ENCODE measurements at regions not wholly inside any gene's neighbourhood (a gene's known extent, or its start where the extent isn't known, plus 50 kb on each side); places are given as distances from the start of the nearest gene placed in this dataset.

DNA sequence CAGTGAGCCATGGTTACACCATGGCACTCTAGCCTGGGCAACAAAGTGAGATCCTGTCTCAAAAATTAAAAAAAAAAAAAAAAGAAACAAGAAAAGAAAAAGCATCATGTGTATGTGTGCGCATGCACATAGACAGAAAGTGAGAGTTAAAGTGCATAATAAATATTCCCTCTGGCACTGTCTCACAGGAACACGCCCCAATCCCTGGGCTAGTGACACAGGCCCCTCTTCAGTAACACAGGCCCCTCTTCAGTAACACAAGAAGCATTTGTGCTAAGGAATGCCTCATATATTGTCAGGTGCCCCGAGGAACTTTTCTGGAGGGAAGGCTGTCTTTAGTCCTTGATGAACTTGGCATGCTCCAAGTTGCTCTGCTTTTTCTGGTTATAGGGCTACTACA, 57.5 kb downstream of the RPL27A start:
- no peak for ATAC-seq

DNA sequence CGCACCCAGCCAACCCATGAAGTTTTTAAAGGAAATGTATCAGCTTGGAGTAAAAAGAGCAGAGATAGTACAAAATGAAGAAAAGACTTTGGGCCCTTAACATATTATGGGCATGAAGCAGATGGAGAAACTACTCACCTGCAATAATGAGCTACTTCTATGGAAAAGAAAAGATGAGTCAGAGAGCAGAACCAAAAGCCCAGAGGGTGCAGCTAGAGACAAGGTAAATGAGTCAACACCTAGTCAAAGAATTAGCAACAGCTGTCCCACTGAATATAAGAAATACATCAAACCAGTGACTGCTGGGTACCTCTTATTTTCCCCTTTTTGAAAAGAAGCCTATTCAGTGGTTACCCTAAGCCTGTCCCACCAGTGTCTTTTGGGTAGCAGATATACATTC, 61.8 kb downstream of the RPL27A start:
- ATAC-seq = peak; percentile 92

DNA sequence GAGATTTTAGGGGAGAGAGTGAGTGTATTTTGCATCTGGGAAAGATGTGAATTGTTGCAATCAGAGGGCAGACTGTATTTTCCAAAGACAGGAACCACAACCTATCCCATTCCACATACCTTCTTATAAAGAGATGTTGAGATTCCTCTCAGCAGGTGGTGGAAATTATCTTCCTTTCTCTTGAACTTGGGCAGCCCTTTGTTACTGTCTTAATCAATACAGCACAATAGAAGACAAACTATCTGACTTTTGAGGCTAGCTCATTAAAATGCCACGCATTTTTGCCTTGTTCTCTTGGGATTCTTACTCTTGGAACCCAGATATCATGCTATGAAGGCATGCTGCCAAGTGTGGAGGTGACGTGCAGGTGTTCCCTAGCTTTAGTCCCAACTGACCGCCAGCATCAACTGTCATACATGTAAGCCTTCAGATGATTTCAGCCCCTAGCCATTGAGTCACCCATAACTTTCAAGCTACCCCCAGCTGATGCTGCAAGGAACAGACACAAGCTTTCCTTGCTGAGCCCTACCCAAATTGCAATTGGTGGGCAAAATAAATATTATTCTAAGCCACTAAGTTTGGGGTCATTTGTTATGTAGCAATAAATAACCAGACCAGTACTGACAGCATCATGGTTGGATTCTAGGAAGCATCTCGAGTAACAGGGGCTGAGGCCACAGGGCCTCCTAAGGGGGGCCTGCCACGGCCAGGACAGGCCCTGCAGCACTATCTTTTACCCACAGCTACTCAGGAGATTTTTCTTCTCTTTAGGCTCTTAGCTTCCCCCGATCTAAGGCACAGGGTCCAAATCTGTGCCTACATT, 63.0 kb downstream of the RPL27A start:
- no peak for ATAC-seq

DNA sequence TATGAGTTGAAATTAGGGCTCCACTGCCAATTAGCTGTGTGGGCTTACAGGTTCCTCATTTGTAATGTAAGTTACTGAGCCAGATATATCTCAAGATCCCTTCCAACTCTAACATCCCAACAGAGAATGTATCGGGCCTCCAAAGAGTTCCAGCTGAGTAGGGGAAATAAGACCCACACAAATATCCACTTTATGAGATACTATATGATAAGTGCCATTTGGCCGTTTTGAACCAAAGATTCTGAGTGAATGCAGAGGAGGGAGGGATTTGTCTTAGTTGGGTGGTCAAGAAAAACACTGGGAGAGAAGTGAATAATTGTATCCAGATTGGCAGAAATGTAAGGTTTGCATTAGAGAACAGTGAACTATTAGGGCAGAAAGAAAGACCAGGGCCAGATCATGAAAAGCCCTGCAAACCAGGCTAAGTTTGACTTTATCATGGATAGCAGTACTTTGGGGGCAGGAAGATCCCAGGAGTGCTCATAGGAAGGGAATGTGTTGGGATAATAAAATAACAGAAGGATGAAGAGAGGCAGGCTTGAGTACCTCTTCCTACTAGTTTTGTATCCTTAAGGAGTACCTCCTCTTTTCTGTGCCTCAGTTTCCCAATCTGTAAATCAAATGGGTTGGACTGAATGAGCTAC, 63.9 kb downstream of the RPL27A start:
- no peak for ATAC-seq

DNA sequence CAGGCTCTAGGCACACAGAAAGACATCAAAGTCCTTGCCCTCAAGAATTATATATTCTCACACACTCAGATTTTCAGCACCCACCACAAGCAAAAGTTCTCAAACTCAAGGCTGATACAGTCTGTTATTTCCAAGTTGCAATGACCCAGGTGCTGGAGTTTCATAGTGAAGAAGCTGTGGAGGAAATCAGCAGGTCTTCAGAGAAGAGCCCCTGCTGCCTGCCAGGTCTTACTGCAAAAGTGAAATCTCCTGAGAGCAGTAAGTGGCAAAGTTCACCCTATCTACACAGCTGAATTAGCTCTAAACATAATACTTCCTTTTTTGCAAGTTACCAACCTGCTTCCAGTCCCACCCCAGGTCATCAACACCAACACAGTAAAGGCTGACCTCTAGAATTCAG, 64.6 kb downstream of the RPL27A start:
- ATAC-seq = no peak

DNA sequence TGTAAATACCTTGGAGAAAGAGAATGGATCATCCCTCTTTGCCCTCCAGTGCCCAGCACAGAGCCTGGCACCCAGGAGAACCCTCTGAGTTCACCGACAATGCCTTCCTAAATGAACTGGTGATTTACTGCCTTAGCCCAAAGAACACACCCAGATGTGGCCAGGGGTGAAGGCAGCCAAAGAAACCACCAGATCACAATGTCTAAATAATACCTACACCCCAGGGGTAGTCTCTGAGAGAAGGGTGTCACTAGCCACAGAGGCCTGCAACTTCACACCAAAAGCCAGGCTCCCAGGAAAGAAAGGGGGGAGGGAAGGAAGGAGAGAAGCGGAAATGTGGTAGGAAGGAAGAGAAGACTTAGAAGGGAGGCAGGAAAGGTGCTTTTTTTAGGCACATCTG, 65.7 kb downstream of the RPL27A start:
- no peak for ATAC-seq

DNA sequence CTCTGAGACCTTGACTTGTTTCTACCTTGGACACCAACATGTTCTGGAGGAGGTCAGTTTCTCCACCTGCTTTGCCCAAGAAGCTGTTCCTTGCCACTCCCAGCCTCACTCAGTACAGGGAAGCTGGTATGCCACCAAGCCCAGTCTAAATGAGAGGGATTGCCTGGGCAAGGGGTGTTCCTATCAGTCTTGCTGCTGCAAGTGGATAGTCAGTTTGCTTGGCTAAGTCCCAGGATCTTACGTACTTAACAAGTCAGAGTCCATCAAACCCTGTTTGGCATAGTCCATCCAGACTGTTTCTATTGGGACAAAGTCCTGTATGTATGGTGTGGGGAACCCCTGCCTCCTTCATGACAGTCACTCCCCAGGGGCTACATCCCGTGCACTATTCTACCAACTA, 66.6 kb downstream of the RPL27A start:
- no peak for ATAC-seq

DNA sequence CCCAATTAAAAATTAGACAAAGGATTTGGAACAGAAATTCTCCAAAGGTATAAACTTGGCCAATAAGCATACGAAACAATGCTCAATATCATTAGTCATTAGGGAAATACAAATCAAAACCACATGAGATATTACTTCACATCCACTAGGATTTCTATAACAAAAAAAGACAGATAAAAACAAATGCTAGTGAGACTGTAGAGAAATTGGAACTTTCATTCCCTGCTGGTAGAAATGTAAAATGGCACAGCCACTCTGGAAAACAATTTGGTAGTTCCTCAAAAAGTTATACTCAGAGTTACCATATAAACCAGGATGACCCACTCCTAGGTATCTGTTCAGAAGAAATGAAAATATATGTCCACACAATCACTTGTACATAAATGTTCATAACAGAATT, 71.6 kb downstream of the RPL27A start:
- ATAC-seq = no peak

DNA sequence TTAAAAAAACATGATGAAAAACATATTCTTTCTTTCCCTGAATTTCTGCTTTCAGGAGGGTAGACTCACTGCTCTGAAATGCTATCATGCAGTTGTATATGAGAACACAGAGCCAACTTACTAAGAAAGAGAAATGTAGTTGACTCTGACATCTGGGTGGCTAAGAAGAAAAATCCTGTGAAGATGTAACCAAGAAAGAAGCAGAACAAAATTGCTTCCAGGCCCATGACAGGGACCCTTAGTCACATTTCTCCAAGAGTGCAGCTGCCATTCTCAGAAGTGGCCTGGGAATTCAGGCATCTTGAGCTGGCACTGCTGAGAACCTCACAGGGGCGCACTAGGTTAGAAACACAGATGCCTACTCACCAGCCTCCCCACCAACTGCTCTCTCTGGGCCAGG, 73.6 kb downstream of the RPL27A start:
- no peak for ATAC-seq

DNA sequence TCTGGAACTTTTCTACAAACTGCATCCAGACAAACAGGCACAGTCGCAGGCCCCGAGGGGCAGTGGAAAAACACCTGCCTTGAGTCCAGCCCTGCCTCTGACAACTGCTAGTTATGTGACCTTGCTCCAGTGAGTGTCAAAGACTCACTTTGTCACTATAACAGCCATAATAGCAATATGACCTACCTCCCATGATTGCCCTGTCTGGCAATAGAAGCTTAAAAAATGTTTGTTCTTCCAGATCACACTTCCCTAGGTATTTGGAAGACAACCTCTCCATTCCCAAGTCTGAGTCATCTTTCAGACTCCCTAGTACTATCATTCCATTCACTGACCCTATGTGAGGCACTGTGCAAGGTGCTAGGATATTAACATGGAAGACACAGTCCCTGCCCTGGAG, 74.5 kb downstream of the RPL27A start:
- no peak for ATAC-seq

DNA sequence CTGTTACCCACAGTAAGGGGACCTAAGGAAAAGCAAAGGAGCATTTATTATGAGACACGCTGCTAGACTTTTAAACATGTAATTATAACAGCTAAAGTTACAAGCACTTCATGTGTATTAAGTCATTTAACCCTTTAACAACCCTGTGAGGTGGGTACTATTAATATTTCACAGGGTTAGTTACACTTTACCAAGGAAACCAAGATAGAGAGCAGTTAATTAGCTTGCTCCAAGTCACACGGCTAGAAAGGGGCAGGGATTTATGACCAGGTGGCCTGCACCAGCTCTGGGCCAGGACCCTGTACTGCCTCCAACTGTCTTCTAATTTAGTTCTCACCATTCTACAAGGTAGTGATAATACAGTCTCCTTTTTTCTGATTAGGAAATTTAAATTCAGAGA, 74.9 kb downstream of the RPL27A start:
- no peak for ATAC-seq

DNA sequence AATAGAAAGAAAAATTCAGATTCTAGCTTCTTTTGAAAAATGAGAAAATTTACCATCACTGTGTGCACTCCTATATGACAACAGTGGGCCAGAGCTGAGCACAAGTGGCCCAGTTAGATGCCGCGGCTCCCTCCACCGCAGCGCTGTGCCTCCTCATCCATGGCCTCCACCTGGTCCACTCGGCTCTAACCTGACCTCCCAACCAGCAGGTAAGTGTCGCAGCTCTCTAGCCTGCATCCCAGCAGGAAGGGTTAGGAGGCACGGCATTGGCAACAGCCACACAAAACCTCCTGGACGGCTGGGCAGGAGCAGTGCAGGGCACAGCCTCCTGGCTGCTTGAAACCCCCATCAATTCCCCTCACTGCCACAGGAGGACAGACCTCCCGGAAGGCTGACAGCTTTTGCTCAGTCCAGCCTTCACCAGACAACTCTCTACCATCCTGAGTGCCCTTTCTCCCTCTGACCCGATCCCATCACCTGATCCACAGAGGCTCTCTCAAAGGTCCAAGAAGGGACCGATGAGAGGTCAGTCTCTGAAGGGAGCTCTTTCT, 76.1 kb downstream of the RPL27A start:
- ATAC-seq = peak; percentile 7

DNA sequence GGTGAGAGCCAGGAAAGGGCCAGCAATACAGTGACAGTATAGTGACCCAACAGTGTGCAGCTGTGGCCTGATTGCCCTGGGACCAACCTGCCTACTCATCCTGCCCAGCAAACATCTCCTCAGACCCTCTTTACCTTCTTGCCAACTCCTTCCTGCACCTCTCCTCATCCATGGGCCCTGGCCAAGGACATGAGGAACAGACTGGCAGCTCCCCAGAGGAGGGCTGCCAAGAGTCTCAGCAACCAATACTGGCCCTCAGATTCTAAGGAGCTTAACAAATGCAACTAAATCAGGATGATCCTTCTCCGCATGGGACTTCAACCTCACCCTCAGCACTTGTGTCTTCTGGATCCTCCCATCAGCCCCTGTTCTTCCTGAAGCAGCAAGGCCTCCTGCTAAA, 77.0 kb downstream of the RPL27A start:
- ATAC-seq = no peak

DNA sequence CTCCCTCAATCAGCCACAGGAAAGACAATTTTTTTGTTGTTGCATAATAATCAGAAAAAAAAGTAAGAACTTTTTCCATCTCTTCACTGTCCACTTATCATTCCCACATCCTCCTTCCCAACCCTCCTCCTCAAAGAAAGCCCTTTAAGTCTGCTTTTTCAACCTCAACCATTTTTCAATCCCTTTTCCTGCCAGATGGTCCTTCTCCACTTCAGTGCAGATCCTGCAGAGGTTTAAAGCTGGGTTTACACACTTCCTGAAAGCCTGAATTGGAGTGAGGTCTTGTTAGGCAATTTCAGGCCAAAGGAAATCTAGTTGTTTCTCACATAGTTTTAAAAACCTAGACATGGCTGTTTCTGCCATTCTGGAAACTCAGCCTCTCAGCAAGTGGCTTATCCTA, 78.3 kb downstream of the RPL27A start:
- no peak for ATAC-seq

DNA sequence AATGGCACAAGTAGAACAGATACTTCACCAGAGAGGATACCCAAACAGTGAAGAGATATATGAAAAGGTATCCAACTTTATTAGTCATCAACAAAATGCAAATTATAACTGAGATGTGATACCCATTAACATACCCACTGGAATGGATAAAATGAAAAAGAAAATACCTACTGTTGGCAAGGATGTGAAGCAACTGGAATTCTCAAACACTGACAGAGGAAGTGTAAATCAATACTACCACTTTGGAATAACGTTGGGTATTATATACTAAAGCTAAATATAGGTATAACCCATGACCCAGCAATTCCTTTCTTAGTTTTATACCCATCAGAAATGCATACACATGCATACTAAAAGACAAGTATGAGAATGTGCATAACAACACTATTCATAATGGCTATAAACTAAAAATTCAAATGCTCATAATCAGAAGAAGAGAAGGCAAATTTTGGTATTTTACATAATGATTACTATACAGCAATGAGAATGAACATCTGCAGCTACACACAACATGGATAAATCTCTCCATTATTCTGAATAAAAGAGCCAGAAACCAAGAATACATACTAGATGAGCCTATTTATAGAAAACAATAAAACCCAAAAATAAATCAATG, 80.6 kb downstream of the RPL27A start:
- no peak for ATAC-seq

DNA sequence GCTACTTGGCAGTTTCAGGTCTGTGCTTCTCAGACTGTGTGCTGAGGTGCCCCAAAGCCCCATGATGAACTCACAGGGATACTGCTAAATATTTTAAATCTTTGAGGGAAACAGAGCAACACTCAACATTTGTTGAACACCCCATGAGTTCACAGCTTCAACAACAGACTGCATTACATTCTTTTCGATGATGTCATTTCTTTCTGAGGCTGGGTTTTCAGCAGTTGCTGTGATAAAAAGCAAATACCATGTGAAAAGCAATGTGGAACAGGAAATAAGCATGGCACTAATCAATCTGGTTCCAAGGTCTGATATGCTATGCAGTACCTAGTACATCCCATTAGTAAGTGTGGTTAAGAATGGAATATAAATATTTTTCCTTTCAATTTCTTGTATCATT, 82.7 kb downstream of the RPL27A start:
- ATAC-seq = no peak

DNA sequence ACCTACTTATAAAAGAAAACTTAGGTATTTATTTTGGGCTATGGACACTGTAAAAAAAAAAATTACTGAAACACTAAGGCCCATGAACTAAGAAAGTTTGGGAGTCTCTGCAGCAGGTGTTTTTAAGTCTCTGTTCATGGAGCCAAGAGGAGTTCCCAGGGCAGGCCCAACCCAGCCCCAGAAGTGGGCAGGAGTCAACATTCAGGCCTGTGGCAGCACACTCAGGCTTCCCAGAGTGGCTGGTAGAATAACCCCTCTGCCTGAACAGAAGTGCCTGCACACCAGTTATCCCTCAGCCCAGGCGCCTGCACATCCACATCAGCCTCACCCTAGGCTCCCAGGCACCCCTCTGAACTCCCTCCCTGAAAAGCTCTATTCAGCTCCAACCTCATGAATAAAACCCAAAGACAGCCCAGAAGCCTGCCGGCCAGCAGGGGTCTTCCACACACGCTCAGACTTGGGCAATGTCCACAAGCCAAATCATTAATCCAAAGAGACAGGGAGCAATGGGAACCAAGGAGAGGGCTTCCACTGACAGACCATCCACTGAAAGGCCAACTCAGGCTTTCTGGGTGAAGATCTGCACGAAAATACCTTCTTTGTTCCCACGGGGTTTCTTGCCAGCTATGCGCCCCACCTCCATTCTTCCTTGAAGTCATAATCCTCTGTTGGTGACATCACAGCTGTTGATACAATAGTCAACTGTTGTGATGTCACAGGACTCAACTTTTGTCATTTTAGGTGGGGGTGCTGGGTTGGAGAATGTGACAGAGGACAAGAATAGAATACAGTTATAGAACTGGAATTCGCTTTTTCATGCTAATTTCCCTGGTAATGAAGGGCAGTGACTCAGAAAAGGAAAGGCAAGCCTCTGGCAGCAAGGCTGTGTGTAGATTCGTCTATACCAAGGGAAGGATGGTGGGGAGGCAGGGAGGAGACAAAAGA, 83.7 kb downstream of the RPL27A start:
- no peak for ATAC-seq

DNA sequence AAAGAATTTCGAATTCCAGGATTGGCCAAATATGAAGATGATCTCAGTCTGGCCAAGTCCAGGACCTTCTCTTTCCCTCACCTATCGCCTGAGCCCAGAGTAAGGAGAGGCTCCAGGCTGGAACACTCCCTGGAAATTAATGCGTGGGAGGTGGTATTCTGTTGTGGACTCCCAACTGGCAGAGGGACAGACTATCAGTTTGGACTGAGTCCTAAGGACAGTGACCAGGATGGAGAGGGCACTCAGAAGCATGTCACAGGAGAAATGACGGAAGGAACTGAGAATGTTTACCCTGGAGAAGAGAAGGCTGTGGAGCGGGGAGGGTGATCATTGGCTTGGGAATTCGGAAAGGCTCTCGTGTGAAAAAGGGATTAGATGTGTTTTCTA, 84.4 kb downstream of the RPL27A start:
- no peak for ATAC-seq

DNA sequence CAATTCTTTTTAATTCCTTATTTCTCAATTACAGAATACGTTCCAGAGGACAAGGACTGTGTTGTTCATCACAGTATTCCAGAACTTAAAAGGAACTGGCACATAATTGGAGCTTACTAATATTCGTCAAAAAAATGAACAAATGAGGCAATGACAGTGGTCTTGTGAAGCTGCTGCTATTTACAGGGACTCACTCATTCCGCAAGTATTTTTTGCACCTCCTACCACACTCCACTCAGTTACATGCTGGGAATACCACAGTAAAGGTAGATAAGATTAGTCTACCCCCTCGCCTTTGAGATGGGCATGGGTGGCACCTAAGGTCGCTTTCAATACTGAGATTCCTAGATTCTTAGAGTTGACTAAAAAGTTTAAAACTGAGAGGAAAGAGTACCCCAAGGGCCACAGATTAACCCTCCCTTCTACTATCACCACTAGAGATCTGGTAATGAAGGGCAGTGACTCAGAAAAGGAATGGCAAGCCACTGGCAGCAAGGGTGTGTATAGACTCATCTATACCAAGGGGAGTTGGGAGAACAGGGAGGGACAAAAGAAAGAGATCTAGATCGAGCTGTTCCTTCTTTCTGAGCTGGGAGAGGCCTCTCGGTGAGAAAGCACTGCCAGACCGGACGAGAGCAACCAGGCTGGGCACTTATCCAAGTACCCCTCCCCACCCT, 85.0 kb downstream of the RPL27A start:
- ATAC-seq = peak; percentile 81

DNA sequence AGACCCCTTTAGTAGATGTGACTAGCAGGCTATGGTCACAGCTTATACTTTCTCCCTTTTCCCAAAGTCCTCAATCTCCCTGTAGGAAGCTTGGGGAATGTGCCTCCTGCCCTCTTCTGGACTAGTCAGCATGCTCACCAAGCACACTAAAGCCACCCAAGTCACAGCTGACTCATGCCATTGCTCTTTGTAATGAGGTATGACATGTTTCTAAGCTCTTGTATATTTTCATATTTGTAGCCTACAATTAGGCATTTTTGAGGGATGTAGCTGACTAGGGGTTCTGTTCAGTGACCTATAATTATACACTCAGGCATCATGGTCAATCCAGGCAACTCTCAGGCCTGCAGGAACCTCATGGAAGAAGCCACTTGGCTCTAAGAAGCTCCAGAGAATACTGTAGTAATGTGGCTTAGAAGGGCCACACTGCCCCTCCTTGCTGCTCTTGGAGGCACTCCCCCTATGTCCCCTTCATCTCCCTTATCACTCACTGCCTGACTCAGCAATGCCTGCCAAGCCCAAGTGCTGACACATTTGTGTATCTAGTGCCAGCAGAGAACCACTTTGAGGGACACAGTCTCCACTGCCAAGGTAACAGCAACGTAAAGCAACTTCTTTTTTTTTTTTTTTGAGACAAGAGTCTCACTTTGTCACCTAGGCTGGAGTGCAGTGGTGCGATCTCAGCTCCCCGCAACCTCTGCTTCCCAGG, 86.2 kb downstream of the RPL27A start:
- peak; percentile 76 for ATAC-seq

Data from esophagus mucosa (tissue), 1 donor.